Tibial nerve (tissue), 4 donors: ENCODE measurements at regions not wholly inside any gene's neighbourhood (a gene's known extent, or its start where the extent isn't known, plus 50 kb on each side); places are given as distances from the start of the nearest gene placed in this dataset.
"Not testable (repeated sequence)": the region's sequence is repeated elsewhere in the genome, so short reads cannot be mapped to it uniquely, and the experiment has no call there.

Experiments used
- DNase-seq, 2 donors: peaks; one replicate each; pipeline ENCODE4 v3.0.0-alpha.2; 2019; ENCODE audit warnings: low spot score in 2 of 2
- H3K27ac ChIP-seq, 4 donors: fragments of 200-600 bp; sonication (generic) in 3 of 4; one replicate each; pipeline ENCODE4 v1.5.1; 2017 to 2019; ENCODE audit warnings: mild to moderate bottlenecking in 1 of 4
- H3K27me3 ChIP-seq, 2 donors: fragments of 200-600 bp; sonication (generic) in 1 of 2; one replicate each; pipeline versions ENCODE4 v1.5.1 to v1.6.0; 2017 to 2019
- H3K36me3 ChIP-seq, 3 donors: fragments of 200-600 bp; sonication (generic); one replicate each; pipeline ENCODE4 v1.5.1; 2018 to 2019
- H3K4me1 ChIP-seq, 4 donors: fragments of 200-600 bp; sonication (generic) in 3 of 4; one replicate each; pipeline ENCODE4 v1.5.1; 2017 to 2019
- H3K4me3 ChIP-seq, 4 donors: fragments of 200-600 bp; sonication (generic) in 3 of 4; one replicate each; pipeline ENCODE4 v1.5.1; 2017 to 2019; ENCODE audit warnings: mild to moderate bottlenecking in 1 of 4, moderate library complexity in 1 of 4
- H3K9me3 ChIP-seq, 4 donors: fragments of 200-600 bp; sonication (generic) in 3 of 4; one replicate each; pipeline ENCODE4 v1.5.1; 2017 to 2019
- EP300 ChIP-seq, 2 donors: sonication (generic); formaldehyde crosslinking; IDR thresholded peaks; one replicate each; pipeline ENCODE4 v1.6.1; 2017; ENCODE audit warnings: antibody characterized with exemption in 2 of 2, mild to moderate bottlenecking in 1 of 2
- POLR2A ChIP-seq, 2 donors: fragments of 450-650 bp; IDR thresholded peaks; one replicate each; pipeline ENCODE4 v1.6.1; 2017; ENCODE audit warnings: antibody characterized with exemption in 2 of 2, mild to moderate bottlenecking in 2 of 2, moderate library complexity in 2 of 2
- WGBS, 2 donors: methylation state at CpG; one replicate each; pipeline ENCODE4 v1.1.5; 2018; 5-methylcytosine and 5-hydroxymethylcytosine counted together
- TF ChIP-seq, protein P1 (sequence below), 5 experiments: fragments of 200-600 bp in 3 of 5; fragments of 450-650 bp in 2 of 5; sonication (generic) in 3 of 5; IDR thresholded peaks; one replicate each; pipeline ENCODE4 v1.5.1; 2016 to 2019; ENCODE audit warnings: antibody characterized with exemption in 5 of 5, mild to moderate bottlenecking in 3 of 5, moderate library complexity in 2 of 5

DNA sequence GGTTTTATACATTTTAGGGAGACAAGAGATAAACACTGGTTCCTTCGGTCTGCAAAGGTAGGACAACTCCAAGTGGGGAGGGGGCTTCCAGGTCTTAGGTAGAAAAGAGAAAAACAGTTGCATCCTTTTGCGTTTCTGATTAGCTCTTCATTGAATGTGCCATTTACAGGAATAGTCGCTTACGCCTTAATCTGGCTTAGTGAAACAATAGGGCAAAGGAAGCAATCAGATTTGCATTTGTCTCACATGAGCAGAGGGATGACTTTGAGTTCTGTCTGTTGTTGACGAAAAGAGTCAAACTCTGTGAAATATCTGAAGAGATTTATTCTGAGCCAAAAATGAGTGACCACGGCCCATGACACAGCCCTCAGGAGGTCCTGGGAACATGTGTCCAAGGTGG is 166.0 kb upstream of the ATP10A start:
- no peaks in the 10 kb centered on the region for H3K27me3 ChIP-seq
- H3K27ac ChIP-seq: no peak overlapping the region
- DNase-seq: no peak
- 83 to 84% methylated on average over 6 of the region's 6 CpGs for WGBS, 2 donors
- no peaks in the 10 kb centered on the region for H3K4me1 ChIP-seq
- TF ChIP-seq EP300 (IDR thresholded peaks at IDR 0.05) (no peak), POLR2A (IDR thresholded peaks at IDR 0.05) (no peak)
- TF ChIP-seq, protein P1, sequence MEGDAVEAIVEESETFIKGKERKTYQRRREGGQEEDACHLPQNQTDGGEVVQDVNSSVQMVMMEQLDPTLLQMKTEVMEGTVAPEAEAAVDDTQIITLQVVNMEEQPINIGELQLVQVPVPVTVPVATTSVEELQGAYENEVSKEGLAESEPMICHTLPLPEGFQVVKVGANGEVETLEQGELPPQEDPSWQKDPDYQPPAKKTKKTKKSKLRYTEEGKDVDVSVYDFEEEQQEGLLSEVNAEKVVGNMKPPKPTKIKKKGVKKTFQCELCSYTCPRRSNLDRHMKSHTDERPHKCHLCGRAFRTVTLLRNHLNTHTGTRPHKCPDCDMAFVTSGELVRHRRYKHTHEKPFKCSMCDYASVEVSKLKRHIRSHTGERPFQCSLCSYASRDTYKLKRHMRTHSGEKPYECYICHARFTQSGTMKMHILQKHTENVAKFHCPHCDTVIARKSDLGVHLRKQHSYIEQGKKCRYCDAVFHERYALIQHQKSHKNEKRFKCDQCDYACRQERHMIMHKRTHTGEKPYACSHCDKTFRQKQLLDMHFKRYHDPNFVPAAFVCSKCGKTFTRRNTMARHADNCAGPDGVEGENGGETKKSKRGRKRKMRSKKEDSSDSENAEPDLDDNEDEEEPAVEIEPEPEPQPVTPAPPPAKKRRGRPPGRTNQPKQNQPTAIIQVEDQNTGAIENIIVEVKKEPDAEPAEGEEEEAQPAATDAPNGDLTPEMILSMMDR (IDR thresholded peaks at IDR 0.05): no peak
- no peak overlapping the region for H3K4me3 ChIP-seq
- no peaks in the 10 kb centered on the region for H3K9me3 ChIP-seq
- no peaks in the 10 kb centered on the region for H3K36me3 ChIP-seq

DNA sequence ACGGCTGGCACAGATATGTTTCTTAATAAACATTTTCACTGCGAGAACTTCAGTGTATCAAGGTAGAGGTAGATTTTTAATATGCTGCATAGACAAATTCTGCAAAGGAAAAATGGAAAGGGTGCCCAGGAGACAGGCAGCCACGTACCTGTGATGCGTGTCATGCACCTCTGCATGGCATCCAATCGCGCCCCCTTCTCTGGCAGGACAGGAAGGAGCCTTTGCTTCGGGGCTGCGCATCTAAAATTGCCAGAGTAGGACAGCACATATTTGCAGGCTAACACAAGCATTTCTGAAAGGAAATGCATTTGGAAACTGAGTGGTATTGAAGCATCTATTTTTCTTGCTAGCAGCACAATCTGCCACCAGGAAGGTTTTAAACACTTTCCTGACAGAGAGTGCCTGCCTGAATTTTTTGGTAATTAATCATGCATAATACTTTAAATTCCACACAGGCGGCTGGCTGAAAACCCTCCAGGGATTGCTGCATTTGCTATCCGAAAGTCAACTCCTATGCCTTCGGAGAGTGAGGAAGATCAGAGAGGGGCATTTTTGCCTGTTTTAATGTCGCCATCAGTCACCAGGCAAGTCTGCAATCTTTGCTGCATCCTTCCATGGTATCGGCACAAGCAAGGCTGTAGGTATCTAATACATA is 165.1 kb upstream of the ATP10A start:
- H3K27me3 ChIP-seq: no peaks in the 10 kb centered on the region
- H3K9me3 ChIP-seq: no peaks in the 10 kb centered on the region
- no peak overlapping the region for H3K27ac ChIP-seq
- WGBS, 2 donors: 76 to 80% methylated on average over 13 of the region's 13 CpGs
- no peaks in the 10 kb centered on the region for H3K36me3 ChIP-seq
- no peak overlapping the region for H3K4me3 ChIP-seq
- H3K4me1 ChIP-seq: no peaks in the 10 kb centered on the region
- TF ChIP-seq, protein P1 (IDR thresholded peaks at IDR 0.05): no peak
- TF ChIP-seq EP300 (IDR thresholded peaks at IDR 0.05) (no peak), POLR2A (IDR thresholded peaks at IDR 0.05) (no peak)
- DNase-seq: no peak

DNA sequence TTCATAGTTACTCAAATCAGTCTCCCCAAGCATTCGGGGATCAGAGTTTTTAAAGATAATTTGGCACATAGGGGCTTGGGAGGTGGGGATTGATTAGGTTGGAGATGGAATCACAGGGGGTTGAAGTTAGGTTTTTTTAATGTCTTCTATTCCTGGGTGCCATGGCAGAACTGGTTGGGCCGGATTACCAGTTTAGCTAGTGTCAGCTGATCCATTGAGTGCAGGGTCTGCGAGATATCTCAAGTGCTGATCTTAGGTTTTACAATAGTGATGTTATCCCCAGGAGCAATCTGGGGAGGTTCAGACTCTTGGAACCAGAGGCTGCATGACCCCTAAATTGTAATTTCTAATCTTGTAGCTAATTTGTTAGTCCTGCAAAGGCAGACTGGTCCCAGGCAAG is 163.5 kb upstream of the ATP10A start:
- H3K4me3 ChIP-seq, H3K27ac ChIP-seq, H3K36me3 ChIP-seq, H3K4me1 ChIP-seq, DNase-seq, H3K27me3 ChIP-seq, H3K9me3 ChIP-seq: not testable (repeated sequence)
- 75 to 88% methylated on average over 3 of the region's 3 CpGs for WGBS, 2 donors

DNA sequence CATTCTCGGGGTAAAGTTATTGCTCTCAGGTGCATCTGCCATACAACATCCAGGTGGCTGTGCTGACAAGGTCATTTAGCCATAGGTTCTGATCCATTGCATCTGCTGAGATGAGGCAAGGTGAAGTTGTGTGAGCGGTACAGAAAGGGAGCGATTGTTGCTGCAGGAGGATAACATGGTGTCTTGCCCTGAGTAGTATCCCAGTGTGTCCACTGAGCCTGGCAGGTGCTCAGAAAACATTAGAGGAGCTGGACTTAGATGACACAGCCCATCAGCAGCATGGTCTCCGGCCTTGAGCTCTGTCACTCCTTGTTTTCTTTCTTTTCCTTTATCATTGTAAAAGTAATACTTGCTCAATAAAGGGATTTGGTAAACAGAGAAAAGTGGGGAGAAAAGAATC is 161.1 kb upstream of the ATP10A start:
- Histone ChIP-seq H3K4me3 (no peak overlapping the region), H3K36me3 (no peaks in the 10 kb centered on the region), H3K27me3 (no peaks in the 10 kb centered on the region), H3K4me1 (no peaks in the 10 kb centered on the region), H3K27ac (no peak overlapping the region), H3K9me3 (no peaks in the 10 kb centered on the region)
- no peak for DNase-seq
- WGBS, 2 donors: 90 to 91% methylated on average over 4 of the region's 4 CpGs
- TF ChIP-seq POLR2A (IDR thresholded peaks at IDR 0.05) (no peak), EP300 (IDR thresholded peaks at IDR 0.05) (no peak)
- TF ChIP-seq, protein P1 (IDR thresholded peaks at IDR 0.05): no peak

DNA sequence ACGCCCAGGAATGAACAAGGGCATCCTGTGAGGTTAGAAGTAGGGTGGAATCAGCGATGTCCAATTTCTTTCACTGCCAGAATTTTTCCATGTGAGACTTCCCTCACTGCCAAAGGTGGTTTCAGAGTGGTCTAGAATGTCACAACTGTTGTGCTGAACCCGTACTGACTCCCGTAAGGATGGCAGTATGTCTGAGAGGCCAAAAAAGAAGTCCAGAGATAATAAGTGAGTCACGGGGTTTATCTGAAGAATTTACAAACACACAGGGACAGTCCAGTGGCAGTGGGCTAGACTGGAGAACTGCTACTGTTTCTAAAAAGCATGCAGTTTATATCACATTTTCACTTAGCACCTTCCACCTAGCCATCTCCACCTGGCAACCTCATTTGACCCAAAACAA is 160.6 kb upstream of the ATP10A start:
- no peak for DNase-seq
- 73 to 83% methylated on average over 5 of the region's 5 CpGs for whole genome bisulfite sequencing, 2 donors
- H3K4me1 ChIP-seq: no peaks in the 10 kb centered on the region
- H3K27ac ChIP-seq: no peak overlapping the region
- H3K36me3 ChIP-seq: no peaks in the 10 kb centered on the region
- TF ChIP-seq EP300 (IDR thresholded peaks at IDR 0.05): no peak
- H3K9me3 ChIP-seq: no peaks in the 10 kb centered on the region
- no peaks in the 10 kb centered on the region for H3K27me3 ChIP-seq
- no peak overlapping the region for H3K4me3 ChIP-seq

DNA sequence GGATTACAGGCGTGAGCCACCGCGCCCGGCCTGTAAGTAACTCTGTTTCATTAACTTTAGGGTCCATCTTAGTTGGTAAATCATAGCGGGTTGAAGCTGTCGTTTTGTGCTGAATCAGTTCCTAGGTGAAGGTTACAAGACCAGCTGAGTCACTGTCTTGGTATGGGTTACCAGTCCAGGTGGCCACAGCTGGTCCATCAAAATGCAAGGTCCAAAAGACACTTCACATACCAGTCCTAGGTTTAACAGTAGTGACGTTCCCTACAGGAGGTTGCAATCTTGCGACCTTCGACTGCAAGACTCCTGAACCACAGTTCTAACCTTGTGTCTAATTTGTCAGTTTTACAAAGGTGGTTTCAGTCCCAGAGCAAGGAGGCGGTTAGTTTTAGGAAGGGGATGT is 160.1 kb upstream of the ATP10A start:
- Histone ChIP-seq H3K27ac (no peak overlapping the region), H3K4me3 (no peak overlapping the region), H3K9me3 (no peaks in the 10 kb centered on the region), H3K27me3 (no peaks in the 10 kb centered on the region), H3K36me3 (no peaks in the 10 kb centered on the region), H3K4me1 (no peaks in the 10 kb centered on the region)
- DNase-seq: no peak
- WGBS, 2 donors: 89% methylated on average over 10 of the region's 10 CpGs
- no peak for TF ChIP-seq EP300 (IDR thresholded peaks at IDR 0.05)
- TF ChIP-seq, protein P1 (IDR thresholded peaks at IDR 0.05): no peak
- TF ChIP-seq POLR2A (IDR thresholded peaks at IDR 0.05): no peak
